Uterus (tissue), 3 donors: ENCODE measurements at regions not wholly inside any gene's neighbourhood (a gene's known extent, or its start where the extent isn't known, plus 50 kb on each side); places are given as distances from the start of the nearest gene placed in this dataset.

Experiments
- DNase-seq, 2 donors: peaks; one replicate each; pipeline ENCODE4 v3.0.0-alpha.2; 2019 to 2020
- H3K27ac ChIP-seq, 2 donors: fragments of 200-600 bp; sonication (generic); 1 replicate in 1 of 2; 2 replicates in 1 of 2; pipeline ENCODE4 v1.5.1; 2016 to 2018
- H3K27me3 ChIP-seq, 2 donors: fragments of 200-600 bp; sonication (generic); one replicate each; pipeline ENCODE4 v1.5.1; 2018 to 2019; ENCODE audit warnings: control low read depth in 1 of 2
- H3K36me3 ChIP-seq, 2 donors: fragments of 200-600 bp; sonication (generic); one replicate each; pipeline ENCODE4 v1.5.1; 2019; ENCODE audit warnings: control low read depth in 1 of 2
- H3K4me1 ChIP-seq, 2 donors: fragments of 200-600 bp; sonication (generic); one replicate each; pipeline ENCODE4 v1.5.1; 2018 to 2019; ENCODE audit warnings: control low read depth in 1 of 2
- H3K4me3 ChIP-seq, 2 donors: fragments of 200-600 bp; sonication (generic); 1 replicate in 1 of 2; 2 replicates in 1 of 2; pipeline ENCODE4 v1.5.1; 2018 to 2019; ENCODE audit warnings: mild to moderate bottlenecking in 1 of 2
- H3K9me3 ChIP-seq, 2 donors: fragments of 200-600 bp; sonication (generic); one replicate each; pipeline ENCODE4 v1.5.1; 2019; ENCODE audit warnings: control low read depth in 1 of 2
- POLR2A ChIP-seq, 2 donors: fragments of 450-650 bp; IDR thresholded peaks; one replicate each; pipeline ENCODE4 v1.6.1; 2016; ENCODE audit warnings: antibody characterized with exemption in 2 of 2, mild to moderate bottlenecking in 1 of 2, moderate library complexity in 1 of 2
- intact Hi-C: fragments of 100-400 bp; cut with DNase I; formaldehyde crosslinking; loops from one replicate; pipeline ENCODE4 v1.15.1; 2023; ENCODE audit warnings: low total_unique reads
- TF ChIP-seq, protein P1 (sequence below), 4 experiments: fragments of 200-600 bp in 2 of 4; fragments of 450-650 bp in 2 of 4; sonication (generic) in 2 of 4; IDR thresholded peaks; one replicate each; pipeline ENCODE4 v1.5.1; 2016 to 2019; ENCODE audit warnings: antibody characterized with exemption in 4 of 4, mild to moderate bottlenecking in 2 of 4, moderate library complexity in 1 of 4
- donor health status: DM: yes; HTN: yes; CAD: no.

DNA sequence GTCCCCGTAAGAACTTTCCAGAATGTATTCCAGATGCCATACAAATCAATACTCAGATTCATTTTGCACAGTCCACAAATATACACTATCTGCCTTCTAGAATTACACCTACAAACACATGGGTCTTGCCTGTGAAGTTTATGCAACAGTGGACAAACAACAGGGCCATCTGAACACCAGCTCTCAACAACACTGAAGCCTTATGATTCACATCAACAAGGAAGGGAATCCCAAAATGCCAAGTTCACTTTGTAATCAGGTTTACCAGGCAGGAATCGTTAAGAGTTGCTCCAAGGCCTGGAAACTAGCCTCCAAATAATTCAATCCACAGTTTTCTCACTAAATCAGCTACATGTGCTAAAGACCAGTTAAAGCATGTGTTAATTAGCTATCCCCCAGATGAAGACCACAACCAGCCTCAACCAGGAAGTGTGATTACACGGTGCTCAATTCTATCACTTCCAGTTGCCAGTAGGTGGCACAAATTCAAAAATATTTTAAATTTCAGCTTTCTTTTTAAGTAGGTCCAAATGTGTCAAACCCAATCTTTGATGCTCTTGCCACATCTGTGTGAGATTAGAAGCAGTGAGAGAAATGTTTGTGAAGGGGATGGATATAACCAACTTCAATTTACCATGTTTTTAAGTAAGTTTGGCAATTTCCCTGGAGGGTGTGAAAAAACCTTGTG lies 139.1 kb upstream of the BDNF start:
- Histone ChIP-seq H3K4me1 (no peaks in the 10 kb centered on the region), H3K4me3 (no peak overlapping the region), H3K36me3 (no peaks in the 10 kb centered on the region), H3K9me3 (no peaks in the 10 kb centered on the region), H3K27ac (no peak overlapping the region), H3K27me3 (no peaks in the 10 kb centered on the region)
- intact Hi-C loops: no loop called here
- DNase-seq: no peak
- TF ChIP-seq POLR2A (IDR thresholded peaks at IDR 0.05): no peak
- TF ChIP-seq, protein P1, sequence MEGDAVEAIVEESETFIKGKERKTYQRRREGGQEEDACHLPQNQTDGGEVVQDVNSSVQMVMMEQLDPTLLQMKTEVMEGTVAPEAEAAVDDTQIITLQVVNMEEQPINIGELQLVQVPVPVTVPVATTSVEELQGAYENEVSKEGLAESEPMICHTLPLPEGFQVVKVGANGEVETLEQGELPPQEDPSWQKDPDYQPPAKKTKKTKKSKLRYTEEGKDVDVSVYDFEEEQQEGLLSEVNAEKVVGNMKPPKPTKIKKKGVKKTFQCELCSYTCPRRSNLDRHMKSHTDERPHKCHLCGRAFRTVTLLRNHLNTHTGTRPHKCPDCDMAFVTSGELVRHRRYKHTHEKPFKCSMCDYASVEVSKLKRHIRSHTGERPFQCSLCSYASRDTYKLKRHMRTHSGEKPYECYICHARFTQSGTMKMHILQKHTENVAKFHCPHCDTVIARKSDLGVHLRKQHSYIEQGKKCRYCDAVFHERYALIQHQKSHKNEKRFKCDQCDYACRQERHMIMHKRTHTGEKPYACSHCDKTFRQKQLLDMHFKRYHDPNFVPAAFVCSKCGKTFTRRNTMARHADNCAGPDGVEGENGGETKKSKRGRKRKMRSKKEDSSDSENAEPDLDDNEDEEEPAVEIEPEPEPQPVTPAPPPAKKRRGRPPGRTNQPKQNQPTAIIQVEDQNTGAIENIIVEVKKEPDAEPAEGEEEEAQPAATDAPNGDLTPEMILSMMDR (IDR thresholded peaks at IDR 0.05): no peak

DNA sequence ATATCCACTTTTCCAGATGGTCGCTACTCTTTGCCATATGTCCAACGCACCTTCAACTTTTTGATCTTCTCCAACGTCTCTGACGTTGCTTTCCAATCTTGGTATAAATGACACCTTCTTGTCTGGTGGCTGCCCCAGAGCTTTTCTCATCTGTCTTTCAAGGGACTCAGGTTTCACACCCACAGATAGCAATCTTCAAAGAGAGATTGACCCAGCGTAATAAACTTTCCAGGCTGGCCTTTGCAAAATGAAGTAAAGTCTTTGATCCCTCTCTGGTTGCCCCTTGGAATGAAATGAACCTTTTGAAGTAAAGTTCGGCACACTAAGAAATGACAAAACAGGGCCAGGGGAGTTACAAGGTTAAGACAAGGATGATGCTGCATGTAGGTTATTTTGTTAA lies 138.4 kb upstream of the BDNF start:
- Histone ChIP-seq H3K9me3 (no peaks in the 10 kb centered on the region), H3K27me3 (no peaks in the 10 kb centered on the region), H3K36me3 (no peaks in the 10 kb centered on the region), H3K27ac (no peak overlapping the region), H3K4me1 (no peaks in the 10 kb centered on the region), H3K4me3 (no peak overlapping the region)
- DNase-seq: no peak
- intact Hi-C loops: no loop called here
- TF ChIP-seq POLR2A (IDR thresholded peaks at IDR 0.05): no peak
- TF ChIP-seq, protein P1 (IDR thresholded peaks at IDR 0.05): no peak

DNA sequence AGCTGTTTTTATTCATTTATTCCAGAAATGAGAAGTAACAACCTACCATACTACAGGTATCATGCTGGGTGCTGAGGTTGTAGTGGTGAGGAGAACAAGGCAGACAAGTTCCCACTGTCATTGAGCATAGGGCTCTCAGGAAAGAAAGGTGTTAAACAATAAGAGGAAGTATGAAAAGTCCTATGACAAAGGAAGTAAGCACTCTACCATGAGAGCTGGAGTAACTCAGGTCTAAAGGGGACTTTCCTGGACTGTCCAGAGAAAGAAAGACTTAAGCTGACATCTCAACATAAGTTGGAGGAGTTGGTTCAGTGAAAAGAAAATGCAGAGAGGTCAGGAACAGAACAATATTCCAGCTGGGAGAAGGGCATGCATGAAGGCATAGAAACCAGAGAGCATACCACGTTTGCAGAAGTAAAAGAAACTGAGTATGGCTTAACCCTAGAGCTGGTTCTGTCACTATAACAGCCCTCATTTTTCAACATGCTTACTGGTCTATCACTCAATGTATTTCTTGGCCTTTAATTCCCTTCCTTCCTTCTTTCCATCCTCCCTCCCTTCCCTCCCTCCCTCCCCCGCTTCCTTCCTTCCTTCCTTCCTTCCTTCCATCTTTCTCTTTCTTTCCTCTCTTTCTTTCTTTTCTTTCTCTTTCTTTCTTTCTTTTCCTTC lies 137.8 kb upstream of the BDNF start:
- Histone ChIP-seq H3K4me3 (no peak overlapping the region), H3K4me1 (no peaks in the 10 kb centered on the region), H3K36me3 (no peaks in the 10 kb centered on the region), H3K27ac (no peak overlapping the region), H3K9me3 (no peaks in the 10 kb centered on the region), H3K27me3 (no peaks in the 10 kb centered on the region)
- TF ChIP-seq, protein P1 (IDR thresholded peaks at IDR 0.05): no peak
- TF ChIP-seq POLR2A (IDR thresholded peaks at IDR 0.05): no peak
- DNase-seq: no peak
- intact Hi-C loops: no loop called here

DNA sequence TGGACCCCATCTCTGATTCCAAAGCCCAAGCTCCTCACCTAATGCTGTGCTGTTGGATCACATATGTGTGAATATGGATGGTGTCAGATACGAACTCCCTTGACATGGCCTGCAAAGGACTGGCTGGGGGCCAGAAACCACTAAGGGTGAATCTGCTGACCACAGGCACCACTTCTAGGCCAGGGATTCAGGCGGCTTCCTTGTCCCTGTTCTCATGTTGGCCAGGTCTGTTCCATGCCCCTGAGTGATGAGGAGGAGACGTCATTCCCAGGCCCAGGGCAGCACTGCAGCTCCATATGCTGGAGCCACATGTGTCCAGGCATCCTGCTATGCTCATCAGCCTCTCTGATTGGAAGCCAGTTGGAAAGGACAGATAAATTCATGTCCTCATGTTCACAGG lies 130.0 kb upstream of the BDNF start:
- DNase-seq: no peak
- Histone ChIP-seq H3K36me3 (no peaks in the 10 kb centered on the region), H3K4me1 (no peaks in the 10 kb centered on the region), H3K27me3 (no peaks in the 10 kb centered on the region), H3K9me3 (no peaks in the 10 kb centered on the region), H3K27ac (no peak overlapping the region), H3K4me3 (no peak overlapping the region)
- TF ChIP-seq, protein P1 (IDR thresholded peaks at IDR 0.05): no peak
- no peak for TF ChIP-seq POLR2A (IDR thresholded peaks at IDR 0.05)
- intact Hi-C loops: no loop called here

DNA sequence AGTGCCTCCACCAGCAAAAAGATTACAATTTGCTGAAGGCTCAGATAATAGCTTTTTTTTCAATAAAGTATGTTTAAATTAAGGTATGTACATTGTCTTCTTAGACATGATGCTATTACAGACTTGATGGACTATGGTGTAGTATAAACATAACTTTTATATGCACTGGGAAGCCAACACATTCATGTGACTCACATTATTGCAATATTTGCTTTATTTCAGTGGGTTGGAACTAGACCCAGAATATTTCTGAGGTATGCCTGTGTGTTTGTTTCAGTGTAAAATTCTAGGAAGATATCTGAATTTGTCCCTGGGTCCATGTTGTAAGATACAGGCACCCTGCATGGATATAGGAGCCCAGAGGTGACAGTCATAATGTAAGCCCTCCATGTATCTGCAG lies 120.0 kb upstream of the BDNF start:
- H3K27me3 ChIP-seq: no peaks in the 10 kb centered on the region
- intact Hi-C loops: no loop called here
- DNase-seq: no peak
- no peaks in the 10 kb centered on the region for H3K9me3 ChIP-seq
- H3K27ac ChIP-seq: no peak overlapping the region
- H3K36me3 ChIP-seq: no peaks in the 10 kb centered on the region
- no peaks in the 10 kb centered on the region for H3K4me1 ChIP-seq
- TF ChIP-seq, protein P1 (IDR thresholded peaks at IDR 0.05): no peak
- TF ChIP-seq POLR2A (IDR thresholded peaks at IDR 0.05): no peak
- no peak overlapping the region for H3K4me3 ChIP-seq
